Parathyroid adenoma (tissue), 2 donors: ENCODE measurements at regions not wholly inside any gene's neighbourhood (a gene's known extent, or its start where the extent isn't known, plus 50 kb on each side); places are given as distances from the start of the nearest gene placed in this dataset.
A peak's percentile ranks its signal among the peaks of the same experiment; 100 is the strongest.

Experiments used
- H2AFZ ChIP-seq: fragments of 300-600 bp; sonication (generic); one replicate; pipeline ENCODE4 v1.7.0; 2017; ENCODE audit warnings: antibody characterized with exemption, mild to moderate bottlenecking
- H3K27ac ChIP-seq: fragments of 300-600 bp; sonication (generic); one replicate; pipeline ENCODE4 v1.7.0; 2017
- H3K27me3 ChIP-seq: fragments of 300-600 bp; sonication (generic); one replicate; pipeline ENCODE4 v1.7.0; 2017; ENCODE audit warnings: low read length; ENCODE audit not compliant: control insufficient read depth, insufficient read depth
- H3K36me3 ChIP-seq: fragments of 300-600 bp; sonication (generic); one replicate; pipeline ENCODE4 v1.7.0; 2017; ENCODE audit warnings: low read length; ENCODE audit not compliant: control insufficient read depth, insufficient read depth
- H3K4me1 ChIP-seq: fragments of 300-600 bp; sonication (generic); one replicate; pipeline ENCODE4 v1.7.0; 2017; ENCODE audit warnings: control low read depth
- H3K4me2 ChIP-seq: fragments of 300-600 bp; sonication (generic); one replicate; pipeline ENCODE4 v1.7.0; 2017; ENCODE audit warnings: low read length
- H3K4me3 ChIP-seq: fragments of 300-600 bp; sonication (generic); one replicate; pipeline ENCODE4 v1.7.0; 2017; ENCODE audit warnings: low read depth, low read length
- H3K79me2 ChIP-seq: fragments of 300-600 bp; sonication (generic); one replicate; pipeline ENCODE4 v1.7.0; 2017; ENCODE audit warnings: control low read depth
- H3K9ac ChIP-seq: fragments of 300-600 bp; sonication (generic); one replicate; pipeline ENCODE4 v1.7.0; 2017; ENCODE audit warnings: mild to moderate bottlenecking
- H3K9me3 ChIP-seq: fragments of 300-600 bp; sonication (generic); one replicate; pipeline ENCODE4 v1.7.0; 2017; ENCODE audit warnings: low read length; ENCODE audit not compliant: control insufficient read depth
- TF ChIP-seq, protein P1 (sequence below): fragments of 300-600 bp; sonication (generic); IDR thresholded peaks from one replicate; pipeline ENCODE4 v1.7.0; 2017; ENCODE audit warnings: antibody characterized with exemption, mild to moderate bottlenecking
- donor health status: primary hyperparathyroidism.

DNA sequence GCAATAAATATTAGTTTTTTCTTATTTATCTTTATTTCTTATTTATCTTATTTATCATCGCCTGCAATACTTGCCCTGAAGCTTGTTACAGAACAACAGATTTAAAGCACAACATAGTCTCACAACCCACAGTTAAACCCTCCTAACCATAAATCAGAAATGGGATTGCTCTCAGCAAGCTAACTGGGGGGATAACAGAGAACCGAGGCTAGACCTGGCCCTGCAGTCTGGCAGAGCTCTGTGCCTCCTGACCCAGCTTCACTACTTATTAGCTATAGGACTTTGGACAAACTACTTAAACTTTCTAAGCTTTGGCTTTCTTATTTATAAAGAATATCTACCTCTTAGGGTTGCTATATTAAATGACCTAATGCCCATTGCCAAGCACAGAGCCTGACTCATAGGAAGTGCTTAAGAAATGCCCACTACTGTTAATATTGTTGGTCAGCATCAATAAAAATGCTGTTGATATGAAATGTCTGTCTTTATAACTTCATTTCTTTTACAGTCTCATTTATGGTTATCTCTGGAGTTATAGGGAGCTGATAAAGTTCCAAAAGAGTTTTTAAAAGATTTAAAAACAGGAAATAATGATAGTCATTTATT is 87.9 kb upstream of the BEND6 start:
- Histone ChIP-seq H3K27me3 (no peaks in the 10 kb centered on the region), H3K27ac (no peak overlapping the region)

DNA sequence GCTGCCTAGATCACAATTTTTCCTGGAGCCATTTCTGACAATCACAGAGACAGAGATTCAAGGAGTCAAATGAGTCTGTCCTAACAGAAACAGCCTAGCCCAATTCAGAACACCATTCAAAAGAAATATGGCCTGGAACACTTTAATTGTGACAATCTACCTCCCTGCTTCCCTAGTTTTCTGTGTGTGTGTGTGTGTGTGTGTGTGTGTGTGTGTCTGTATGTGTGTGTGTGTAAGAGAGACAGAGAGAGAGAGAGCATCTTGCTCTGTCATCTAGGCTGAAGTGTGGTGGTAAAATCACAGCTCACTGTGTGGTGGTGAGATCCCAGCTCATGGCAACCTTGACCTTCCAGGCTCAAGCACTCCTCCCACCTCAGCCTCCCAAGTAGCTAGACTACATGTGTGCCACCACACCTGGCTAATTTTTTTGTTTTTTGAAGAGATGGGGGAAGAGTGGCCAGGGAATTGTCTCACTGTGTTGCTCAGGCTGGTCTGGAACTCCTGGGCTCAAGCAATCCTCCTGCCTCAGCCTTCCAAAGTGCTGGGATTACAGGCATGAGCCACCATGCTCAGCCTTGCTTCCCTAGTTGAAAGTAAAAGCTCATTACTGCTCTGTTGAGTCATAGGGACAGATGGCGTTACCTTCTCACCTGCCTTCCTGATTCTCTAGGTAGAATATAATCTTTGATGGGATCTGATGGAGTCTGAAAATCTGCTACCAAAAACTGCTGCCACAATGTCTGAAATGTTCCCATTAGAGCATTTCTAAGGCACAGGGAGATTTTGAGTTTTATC is 89.6 kb upstream of the BEND6 start:
- Histone ChIP-seq H2AFZ (no peak overlapping the region), H3K4me2 (no peak overlapping the region), H3K27me3 (no peaks in the 10 kb centered on the region), H3K4me1 (no peaks in the 10 kb centered on the region), H3K27ac (no peak overlapping the region), H3K9me3 (no peaks in the 10 kb centered on the region), H3K9ac (no peak overlapping the region), H3K36me3 (no peaks in the 10 kb centered on the region), H3K79me2 (no peaks in the 10 kb centered on the region), H3K4me3 (no peak overlapping the region)
- TF ChIP-seq, protein P1, sequence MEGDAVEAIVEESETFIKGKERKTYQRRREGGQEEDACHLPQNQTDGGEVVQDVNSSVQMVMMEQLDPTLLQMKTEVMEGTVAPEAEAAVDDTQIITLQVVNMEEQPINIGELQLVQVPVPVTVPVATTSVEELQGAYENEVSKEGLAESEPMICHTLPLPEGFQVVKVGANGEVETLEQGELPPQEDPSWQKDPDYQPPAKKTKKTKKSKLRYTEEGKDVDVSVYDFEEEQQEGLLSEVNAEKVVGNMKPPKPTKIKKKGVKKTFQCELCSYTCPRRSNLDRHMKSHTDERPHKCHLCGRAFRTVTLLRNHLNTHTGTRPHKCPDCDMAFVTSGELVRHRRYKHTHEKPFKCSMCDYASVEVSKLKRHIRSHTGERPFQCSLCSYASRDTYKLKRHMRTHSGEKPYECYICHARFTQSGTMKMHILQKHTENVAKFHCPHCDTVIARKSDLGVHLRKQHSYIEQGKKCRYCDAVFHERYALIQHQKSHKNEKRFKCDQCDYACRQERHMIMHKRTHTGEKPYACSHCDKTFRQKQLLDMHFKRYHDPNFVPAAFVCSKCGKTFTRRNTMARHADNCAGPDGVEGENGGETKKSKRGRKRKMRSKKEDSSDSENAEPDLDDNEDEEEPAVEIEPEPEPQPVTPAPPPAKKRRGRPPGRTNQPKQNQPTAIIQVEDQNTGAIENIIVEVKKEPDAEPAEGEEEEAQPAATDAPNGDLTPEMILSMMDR = no peak

More for the DNA sequence above, 87.9 kb upstream of the BEND6 start:
- H3K9ac ChIP-seq = no peak overlapping the region
- no peaks in the 10 kb centered on the region for H3K4me1 ChIP-seq
- no peak overlapping the region for H2AFZ ChIP-seq
- TF ChIP-seq, protein P1 = no peak
- H3K4me3 ChIP-seq = no peak overlapping the region
- no peak overlapping the region for H3K4me2 ChIP-seq
- no peaks in the 10 kb centered on the region for H3K9me3 ChIP-seq
- H3K36me3 ChIP-seq = no peaks in the 10 kb centered on the region
- H3K79me2 ChIP-seq = no peaks in the 10 kb centered on the region

- Histone ChIP-seq H3K4me2 (no peak overlapping the region), H3K27me3 (no peaks in the 10 kb centered on the region), H3K36me3 (no peaks in the 10 kb centered on the region), H3K9me3 (no peaks in the 10 kb centered on the region), H3K27ac (no peak overlapping the region), H3K4me1 (no peaks in the 10 kb centered on the region), H3K4me3 (no peak overlapping the region), H3K9ac (no peak overlapping the region), H2AFZ (no peak overlapping the region), H3K79me2 (no peaks in the 10 kb centered on the region)
- TF ChIP-seq, protein P1 = no peak
These were observed 90.7 kb upstream of the BEND6 start for GRCh38 chr6:56864171-56864616.

DNA sequence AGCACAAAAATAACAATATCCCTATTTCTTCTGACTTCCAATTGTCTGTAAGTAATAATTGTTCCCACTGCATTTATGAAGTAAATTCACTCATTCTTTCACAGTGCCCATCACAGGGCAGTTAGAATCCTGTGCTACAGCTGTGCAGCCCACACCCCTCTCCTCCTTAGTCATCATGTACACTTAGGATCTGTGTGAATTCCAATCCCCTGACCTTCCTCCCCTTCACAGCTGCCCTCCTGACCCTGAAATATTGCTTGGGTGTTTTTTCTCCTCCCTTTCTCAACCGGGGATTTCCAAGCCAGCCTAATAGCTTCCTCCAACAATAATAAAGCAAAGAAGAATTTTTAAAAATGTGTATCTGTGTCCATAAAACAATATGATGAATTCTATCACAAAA is 91.5 kb upstream of the BEND6 start:
- TF ChIP-seq, protein P1 = no peak
- no peak overlapping the region for H3K4me3 ChIP-seq
- H3K27me3 ChIP-seq = no peaks in the 10 kb centered on the region
- no peak overlapping the region for H3K27ac ChIP-seq
- no peak overlapping the region for H3K4me2 ChIP-seq
- H3K9me3 ChIP-seq = no peaks in the 10 kb centered on the region
- H3K79me2 ChIP-seq = no peaks in the 10 kb centered on the region
- peak overlapping the region; percentile 21 for H2AFZ ChIP-seq
- H3K36me3 ChIP-seq = no peaks in the 10 kb centered on the region
- H3K9ac ChIP-seq = no peak overlapping the region
- no peaks in the 10 kb centered on the region for H3K4me1 ChIP-seq
